HG03097 (cell line): ENCODE measurements at regions not wholly inside any gene's neighbourhood (a gene's known extent, or its start where the extent isn't known, plus 50 kb on each side); places are given as distances from the start of the nearest gene placed in this dataset.

Experiments used
- ATAC-seq: cut with Tn5 transposase; IDR thresholded peaks from one replicate; pipeline ENCODE4 v1.9.1; 2021; ENCODE audit not compliant: unreplicated experiment, low FRiP score

DNA sequence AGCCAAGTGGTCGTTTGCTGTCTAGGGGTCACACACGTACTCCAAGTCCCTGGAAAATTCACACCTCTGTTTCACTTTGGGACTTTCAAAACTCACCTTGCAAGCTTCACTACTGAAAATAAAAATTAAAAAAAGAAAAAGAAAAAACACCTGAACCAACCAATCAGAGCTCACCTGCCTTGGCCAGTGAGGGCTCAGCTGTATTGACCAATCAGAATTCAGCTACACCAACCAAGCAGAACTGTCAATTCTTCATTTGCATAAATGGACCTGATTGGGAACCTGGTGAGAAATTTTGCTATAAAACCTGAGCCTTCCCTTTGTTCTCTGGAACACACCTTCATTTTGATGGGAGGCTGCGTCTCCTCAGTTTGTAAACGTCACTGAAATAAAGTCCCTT is 176.4 kb downstream of the TTC32 start:
- no peak for ATAC-seq

GRCh38 chr2:19723021-19723420 is 178.8 kb downstream of the TTC32 start:
- ATAC-seq: no peak

- no peak for ATAC-seq
These were observed 179.2 kb downstream of the TTC32 start for GRCh38 chr2:19722531-19722971.

- no peak for ATAC-seq
These were observed 181.5 kb downstream of the TTC32 start for GRCh38 chr2:19720306-19720705.

- no peak for ATAC-seq
These were observed 182.2 kb downstream of the TTC32 start for GRCh38 chr2:19719540-19719939.

GRCh38 chr2:19717446-19717845 is 184.3 kb downstream of the TTC32 start:
- no peak for ATAC-seq

- no peak for ATAC-seq
These were observed 186.9 kb downstream of the TTC32 start for GRCh38 chr2:19714926-19715325.

DNA sequence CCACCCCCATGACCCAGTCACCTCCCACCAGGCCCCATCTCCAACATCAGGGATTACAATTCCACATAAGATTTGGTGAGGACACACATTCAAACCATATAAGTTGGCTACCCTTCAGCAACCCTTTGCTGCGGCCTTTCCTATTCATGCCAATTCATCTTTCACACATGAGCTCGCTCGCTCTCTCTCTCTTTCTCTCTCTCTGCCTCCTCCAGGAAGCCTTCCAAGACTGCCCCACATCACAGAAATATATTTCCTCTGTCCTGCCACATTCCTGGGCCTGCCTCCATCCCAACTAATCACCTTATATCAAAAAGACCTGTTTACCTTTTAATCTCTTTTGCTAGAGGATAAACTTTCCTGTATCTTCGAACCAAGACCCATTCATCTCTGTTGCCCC is 188.9 kb downstream of the TTC32 start:
- no peak for ATAC-seq

GRCh38 chr2:19711470-19712372 is 190.1 kb downstream of the TTC32 start:
- no peak for ATAC-seq

- no peak for ATAC-seq
These were observed 191.6 kb downstream of the TTC32 start for GRCh38 chr2:19710230-19710629.

GRCh38 chr2:19709553-19709952 is 192.2 kb downstream of the TTC32 start:
- ATAC-seq: no peak

DNA sequence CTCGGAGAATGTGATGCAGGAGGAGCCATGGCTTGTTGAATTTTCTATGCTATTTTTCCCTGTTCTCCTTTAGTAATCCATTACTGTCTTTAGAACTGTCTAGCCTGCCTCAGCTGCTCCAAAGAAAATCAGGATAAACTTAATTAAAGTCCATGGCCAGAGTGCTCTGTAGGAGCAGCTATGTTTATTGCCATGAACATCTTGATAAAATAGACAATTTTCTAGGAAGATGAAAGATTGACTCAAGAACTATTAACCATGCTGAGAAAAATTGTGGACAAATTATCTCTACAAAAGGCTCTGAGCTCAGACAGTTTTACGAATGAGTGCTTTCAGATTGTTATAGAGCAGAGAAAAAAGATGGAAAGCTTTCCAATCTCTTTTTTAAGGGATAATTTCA is 193.0 kb downstream of the TTC32 start:
- ATAC-seq: no peak

DNA sequence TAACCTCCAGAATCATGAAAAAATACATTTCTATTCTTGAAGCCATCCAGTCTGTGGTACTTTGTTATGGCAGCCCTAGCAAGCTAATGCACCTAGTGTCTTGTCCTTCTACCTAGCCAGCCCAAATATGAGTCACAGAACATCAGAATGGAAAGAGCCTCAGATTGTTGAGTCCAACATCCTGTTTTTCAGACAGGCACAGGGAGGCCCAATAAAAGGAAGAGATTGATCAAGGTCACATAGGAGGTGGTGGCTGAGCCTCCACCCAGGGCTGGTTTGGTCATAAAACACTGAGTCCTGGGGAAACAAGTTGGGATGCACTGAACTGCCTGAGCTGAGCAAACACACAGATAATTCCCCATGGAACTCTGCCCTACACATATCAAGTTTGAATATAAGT is 195.5 kb downstream of the TTC32 start:
- no peak for ATAC-seq

DNA sequence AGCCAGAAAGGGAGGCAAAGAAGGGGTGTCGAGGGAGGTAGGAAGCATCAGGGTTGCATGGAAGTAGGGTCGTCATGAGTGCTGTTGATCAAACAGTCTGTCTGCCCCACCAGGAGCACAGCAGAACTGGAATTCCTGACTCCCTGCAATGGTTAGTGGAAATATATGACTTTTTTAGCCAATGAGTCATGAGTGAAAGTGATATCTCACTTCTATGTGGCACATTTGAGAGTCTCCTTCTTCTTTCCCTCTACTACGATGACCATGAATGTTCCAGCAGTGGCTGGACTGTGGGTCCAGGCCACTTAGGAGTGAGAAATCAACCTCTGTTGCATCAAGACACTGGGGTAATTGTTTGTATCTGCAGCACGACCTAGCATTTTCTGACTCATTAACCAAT is 199.5 kb downstream of the TTC32 start:
- no peak for ATAC-seq

DNA sequence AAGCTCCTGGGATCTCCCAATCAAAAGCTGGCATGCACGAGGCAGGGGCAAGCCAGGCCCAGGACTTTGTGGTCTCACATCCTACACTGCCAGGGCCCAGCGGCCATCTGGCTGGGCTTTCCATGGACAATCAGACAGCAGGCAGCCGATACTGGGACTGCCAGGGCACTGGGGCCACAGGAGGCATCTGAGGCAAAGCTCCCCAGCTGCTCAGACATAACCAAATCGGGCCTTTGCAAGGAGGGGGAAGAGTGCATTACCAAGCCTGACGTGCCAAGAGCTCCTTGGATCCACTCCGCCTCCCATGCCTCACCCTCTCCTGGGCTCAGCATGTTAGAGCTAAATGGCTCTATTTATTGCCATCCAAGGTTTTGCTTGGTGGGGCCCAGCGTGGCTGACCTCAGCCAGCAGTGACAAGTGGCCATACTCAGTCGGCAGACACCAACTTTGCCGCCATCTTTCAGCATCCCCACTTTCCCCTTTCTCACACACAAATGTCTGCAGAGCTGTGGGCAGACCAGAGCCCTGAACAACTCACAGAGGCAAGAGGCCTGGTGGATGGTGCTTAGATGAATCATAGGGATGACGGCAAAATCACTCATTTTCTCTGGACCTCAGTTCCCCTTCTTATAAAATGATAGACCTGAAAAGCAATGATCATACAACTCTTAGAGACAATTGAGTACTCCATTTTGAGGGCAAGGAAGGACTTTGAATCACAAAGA is 200.8 kb downstream of the TTC32 start:
- ATAC-seq: no peak

DNA sequence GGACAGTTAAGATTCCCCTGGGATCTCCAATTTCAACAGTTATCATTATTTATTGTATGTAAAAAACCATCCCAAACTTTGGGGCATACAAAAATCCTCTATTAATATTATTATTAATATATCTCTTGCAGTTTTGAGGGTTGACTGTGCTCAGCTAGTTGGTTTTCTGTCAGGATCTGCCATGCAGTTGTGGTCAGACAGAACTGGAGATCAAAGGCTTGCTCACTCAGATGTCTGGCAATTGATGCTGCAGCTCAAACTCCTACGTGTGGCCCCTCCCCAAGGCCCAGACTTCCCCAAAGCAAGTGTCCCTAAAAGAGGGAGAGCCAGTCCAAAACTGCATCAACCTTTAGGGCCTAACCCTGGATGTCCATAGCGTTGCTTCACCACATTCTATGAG is 204.7 kb downstream of the TTC32 start:
- no peak for ATAC-seq

GRCh38 chr2:19695706-19696105 is 206.1 kb downstream of the TTC32 start:
- ATAC-seq: no peak

DNA sequence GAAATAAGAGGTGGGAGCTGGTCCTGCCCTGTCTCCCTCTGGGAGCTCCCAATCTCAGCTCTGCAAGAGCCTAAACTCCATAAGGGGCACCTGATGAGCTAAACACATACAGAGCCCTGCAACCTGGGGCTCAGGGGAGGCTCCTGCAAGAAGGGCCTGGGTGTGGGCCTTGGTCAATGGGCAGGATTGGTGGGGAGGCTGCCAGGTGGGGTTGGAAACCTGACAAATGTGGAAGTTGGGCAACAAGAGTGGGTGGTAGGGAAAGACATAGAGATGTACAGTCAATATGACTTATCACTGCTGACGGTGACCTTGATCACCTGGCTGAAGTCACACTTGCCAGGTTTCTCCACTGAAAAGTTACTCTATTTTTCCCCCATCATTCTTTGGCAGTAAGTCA is 209.9 kb downstream of the TTC32 start:
- ATAC-seq: no peak

GRCh38 chr2:19690429-19690828 is 211.4 kb downstream of the TTC32 start:
- ATAC-seq: no peak

- no peak for ATAC-seq
These were observed 212.1 kb downstream of the TTC32 start for GRCh38 chr2:19689646-19690168.

DNA sequence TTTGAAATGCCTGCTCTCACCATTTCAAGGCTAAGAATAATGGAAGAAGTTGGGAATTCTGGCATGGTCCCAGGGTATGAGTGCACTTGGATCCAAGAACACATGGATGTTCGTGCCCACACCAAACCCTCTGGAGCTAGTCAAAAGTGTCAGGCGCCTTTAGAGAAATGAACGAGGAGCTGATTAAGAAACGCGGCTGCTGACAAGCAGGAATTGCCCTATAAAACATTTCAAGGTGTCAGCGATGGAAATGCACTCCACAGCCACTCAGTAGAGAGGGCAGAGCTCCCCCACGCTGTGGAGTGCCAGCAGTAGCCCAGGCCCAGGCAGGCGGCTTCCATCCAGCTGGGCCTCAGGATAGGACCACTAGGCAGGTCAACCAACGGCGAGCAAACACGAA is 213.7 kb downstream of the TTC32 start:
- no peak for ATAC-seq
